ENCODE measurements at regions not wholly inside any gene's neighbourhood (a gene's known extent, or its start where the extent isn't known, plus 50 kb on each side); places are given as distances from the start of the nearest gene placed in this dataset.

DNA sequence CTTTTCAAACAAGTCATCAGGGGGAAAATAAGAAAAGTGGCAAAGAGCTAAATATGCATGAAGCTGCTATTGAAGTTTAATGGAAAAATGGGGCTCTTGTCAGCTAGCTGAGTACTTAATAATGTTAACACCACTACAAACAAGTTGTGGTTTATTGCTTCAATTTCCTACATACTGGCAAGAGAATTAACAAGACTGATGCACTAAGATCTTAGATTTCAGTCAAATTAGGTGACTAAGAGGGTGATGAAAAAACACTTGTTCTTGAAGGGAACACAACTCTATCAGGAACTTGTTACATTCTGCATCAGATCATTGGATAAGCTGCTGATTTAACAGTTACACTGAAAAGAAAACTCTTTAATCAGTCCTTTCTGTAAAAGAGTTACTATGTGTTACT is 234.6 kb upstream of the AFF2 start:
- peak overlapping the region; percentile 43 for H3K27ac ChIP-seq
- no peak overlapping the region for H3K4me3 ChIP-seq (ENCODE audit: low read depth in 1 of 2, low read length in 1 of 2)
- H3K36me3 ChIP-seq = no peaks in the 10 kb centered on the region
- peaks cover 34 to 38% of the 10 kb centered on the region in 2 experiments for H3K4me1 ChIP-seq (ENCODE audit: control insufficient read depth in 1 of 2, insufficient read depth in 1 of 2, low read depth in 1 of 2, low read length in 1 of 2)
- TF ChIP-seq, protein P1, sequence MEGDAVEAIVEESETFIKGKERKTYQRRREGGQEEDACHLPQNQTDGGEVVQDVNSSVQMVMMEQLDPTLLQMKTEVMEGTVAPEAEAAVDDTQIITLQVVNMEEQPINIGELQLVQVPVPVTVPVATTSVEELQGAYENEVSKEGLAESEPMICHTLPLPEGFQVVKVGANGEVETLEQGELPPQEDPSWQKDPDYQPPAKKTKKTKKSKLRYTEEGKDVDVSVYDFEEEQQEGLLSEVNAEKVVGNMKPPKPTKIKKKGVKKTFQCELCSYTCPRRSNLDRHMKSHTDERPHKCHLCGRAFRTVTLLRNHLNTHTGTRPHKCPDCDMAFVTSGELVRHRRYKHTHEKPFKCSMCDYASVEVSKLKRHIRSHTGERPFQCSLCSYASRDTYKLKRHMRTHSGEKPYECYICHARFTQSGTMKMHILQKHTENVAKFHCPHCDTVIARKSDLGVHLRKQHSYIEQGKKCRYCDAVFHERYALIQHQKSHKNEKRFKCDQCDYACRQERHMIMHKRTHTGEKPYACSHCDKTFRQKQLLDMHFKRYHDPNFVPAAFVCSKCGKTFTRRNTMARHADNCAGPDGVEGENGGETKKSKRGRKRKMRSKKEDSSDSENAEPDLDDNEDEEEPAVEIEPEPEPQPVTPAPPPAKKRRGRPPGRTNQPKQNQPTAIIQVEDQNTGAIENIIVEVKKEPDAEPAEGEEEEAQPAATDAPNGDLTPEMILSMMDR (IDR thresholded peaks at IDR 0.05) = no peak
- no peaks in the 10 kb centered on the region for H3K27me3 ChIP-seq
- H3K9me3 ChIP-seq = no peaks in the 10 kb centered on the region

DNA sequence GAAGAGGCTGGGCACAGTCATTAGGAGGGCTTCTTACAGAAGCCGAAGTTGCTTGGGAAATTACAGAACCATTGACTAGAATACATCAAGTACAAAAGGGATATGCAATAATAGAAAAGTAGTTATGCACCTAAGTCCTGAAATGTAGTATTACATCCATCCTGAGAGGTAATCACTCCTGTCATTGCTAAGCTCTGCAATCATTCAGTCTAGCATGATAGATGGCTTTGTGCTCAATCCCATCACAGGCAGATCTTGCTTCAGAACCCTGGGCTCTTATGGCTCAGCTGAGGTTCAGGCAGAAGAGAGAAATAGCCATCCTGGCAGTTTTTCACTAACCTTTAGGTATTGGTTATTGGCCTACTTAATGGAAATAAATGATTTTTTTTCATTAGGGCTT is 231.7 kb upstream of the AFF2 start:
- TF ChIP-seq, protein P1 (IDR thresholded peaks at IDR 0.05) = no peak
- Histone ChIP-seq H3K36me3 (no peaks in the 10 kb centered on the region), H3K4me3 (ENCODE audit: low read depth in 1 of 2, low read length in 1 of 2) (no peak overlapping the region)

DNA sequence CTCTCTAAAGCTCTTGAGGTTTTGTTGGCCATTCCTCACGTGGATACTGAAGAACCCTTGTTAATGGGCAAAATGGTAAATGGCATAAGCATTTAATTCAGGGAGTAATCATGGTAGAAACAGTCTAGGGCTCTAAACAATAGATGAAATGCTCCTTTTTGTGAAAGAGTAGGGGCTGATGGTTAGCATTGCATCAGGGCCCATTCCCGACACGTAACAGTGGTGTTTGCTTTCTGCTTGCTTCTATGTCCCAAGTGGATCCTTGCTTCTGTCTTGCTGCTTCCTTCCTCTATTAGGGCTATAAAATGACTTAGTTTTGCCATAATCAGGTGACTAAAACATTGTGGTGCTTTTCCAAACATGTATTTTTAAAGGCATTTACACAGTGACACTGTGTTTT is 230.9 kb upstream of the AFF2 start:
- H3K36me3 ChIP-seq = no peaks in the 10 kb centered on the region
- H3K4me3 ChIP-seq (ENCODE audit: low read depth in 1 of 2, low read length in 1 of 2) = no peak overlapping the region
- peak overlapping the region; percentile 65 for H3K27ac ChIP-seq
- no peaks in the 10 kb centered on the region for H3K9me3 ChIP-seq
- no peaks in the 10 kb centered on the region for H3K27me3 ChIP-seq
- TF ChIP-seq, protein P1 (IDR thresholded peaks at IDR 0.05) = no peak
- peaks cover 42 to 46% of the 10 kb centered on the region in 2 experiments for H3K4me1 ChIP-seq (ENCODE audit: control insufficient read depth in 1 of 2, insufficient read depth in 1 of 2, low read depth in 1 of 2, low read length in 1 of 2)

More for the DNA sequence above, 231.7 kb upstream of the AFF2 start:
- H3K27me3 ChIP-seq = no peaks in the 10 kb centered on the region
- peaks cover 42 to 46% of the 10 kb centered on the region in 2 experiments for H3K4me1 ChIP-seq (ENCODE audit: control insufficient read depth in 1 of 2, insufficient read depth in 1 of 2, low read depth in 1 of 2, low read length in 1 of 2)
- H3K9me3 ChIP-seq = no peaks in the 10 kb centered on the region
- H3K27ac ChIP-seq = no peak overlapping the region

DNA sequence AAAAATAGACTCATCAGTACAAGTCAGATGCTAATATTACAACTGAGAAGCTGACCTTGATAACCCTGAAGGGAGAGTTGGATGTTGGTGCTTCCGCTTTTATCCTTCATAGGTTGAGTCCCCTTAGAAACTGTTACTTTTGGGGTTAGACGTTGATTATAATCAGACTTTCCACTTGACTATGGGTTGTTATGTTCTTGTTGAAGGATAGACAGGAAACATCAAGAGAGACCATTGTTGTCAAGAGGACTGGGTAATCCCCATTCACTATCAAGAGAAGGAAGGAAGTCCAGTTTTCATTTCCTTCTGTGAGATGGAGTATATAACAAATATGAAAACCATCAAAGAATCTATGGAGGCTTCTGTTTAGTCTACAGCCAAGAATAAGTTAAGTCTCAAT is 229.9 kb upstream of the AFF2 start:
- Histone ChIP-seq H3K27ac (peak overlapping the region; percentile 65), H3K4me1 (ENCODE audit: control insufficient read depth in 1 of 2, insufficient read depth in 1 of 2, low read depth in 1 of 2, low read length in 1 of 2) (peaks cover 40 to 42% of the 10 kb centered on the region in 2 experiments), H3K36me3 (no peaks in the 10 kb centered on the region), H3K27me3 (no peaks in the 10 kb centered on the region), H3K4me3 (ENCODE audit: low read depth in 1 of 2, low read length in 1 of 2) (no peak overlapping the region), H3K9me3 (no peaks in the 10 kb centered on the region)
- TF ChIP-seq, protein P1 (IDR thresholded peaks at IDR 0.05) = no peak

DNA sequence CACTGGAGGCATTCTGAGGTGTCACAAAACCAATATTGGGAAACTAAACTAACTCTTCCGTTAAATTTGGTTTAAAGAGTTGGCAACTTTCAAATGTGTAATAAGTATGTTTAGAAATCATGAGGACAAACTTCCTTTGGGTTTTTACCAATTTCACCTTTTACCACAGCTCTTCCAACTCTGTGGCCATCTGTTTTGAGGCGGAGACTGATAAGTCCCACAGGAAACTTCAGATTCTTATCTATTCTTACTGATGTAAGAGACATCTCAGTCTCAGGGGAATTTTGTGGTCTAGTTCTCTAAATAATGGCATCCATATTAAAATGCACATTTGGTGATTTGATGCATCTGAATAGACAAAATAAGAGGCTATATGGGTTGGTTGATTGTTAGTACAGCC is 229.2 kb upstream of the AFF2 start:
- no peaks in the 10 kb centered on the region for H3K9me3 ChIP-seq
- no peaks in the 10 kb centered on the region for H3K27me3 ChIP-seq
- peak overlapping the region; percentile 65 for H3K27ac ChIP-seq
- H3K4me3 ChIP-seq (ENCODE audit: low read depth in 1 of 2, low read length in 1 of 2) = no peak overlapping the region
- no peaks in the 10 kb centered on the region for H3K36me3 ChIP-seq
- H3K4me1 ChIP-seq (ENCODE audit: control insufficient read depth in 1 of 2, insufficient read depth in 1 of 2, low read depth in 1 of 2, low read length in 1 of 2) = peaks cover 33 to 35% of the 10 kb centered on the region in 2 experiments
- TF ChIP-seq, protein P1 (IDR thresholded peaks at IDR 0.05) = no peak

DNA sequence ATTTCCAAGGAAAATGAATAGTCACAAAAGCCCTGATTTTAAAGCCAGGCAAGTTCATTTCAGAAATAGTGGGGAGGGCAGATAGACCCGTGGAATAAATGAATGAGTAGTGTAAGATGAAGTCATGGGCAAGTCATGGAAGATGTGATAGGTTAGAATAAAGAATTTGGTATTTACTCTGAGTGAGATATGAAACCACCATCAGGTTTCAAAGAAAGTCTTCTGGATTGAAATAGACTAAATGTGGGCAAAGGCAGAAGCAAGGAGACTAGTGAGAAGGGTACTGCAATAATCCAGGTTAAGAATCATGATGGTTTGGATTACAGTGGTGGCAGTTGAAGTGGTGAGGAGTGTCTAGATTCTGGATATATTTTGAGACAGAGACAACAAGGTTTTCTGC is 218.5 kb upstream of the AFF2 start:
- Histone ChIP-seq H3K9me3 (no peaks in the 10 kb centered on the region), H3K36me3 (no peaks in the 10 kb centered on the region), H3K4me1 (ENCODE audit: control insufficient read depth in 1 of 2, insufficient read depth in 1 of 2, low read depth in 1 of 2, low read length in 1 of 2) (peaks cover 45 to 57% of the 10 kb centered on the region in 2 experiments), H3K4me3 (ENCODE audit: low read depth in 1 of 2, low read length in 1 of 2) (no peak overlapping the region), H3K27ac (no peak overlapping the region), H3K27me3 (no peaks in the 10 kb centered on the region)
- TF ChIP-seq, protein P1 (IDR thresholded peaks at IDR 0.05) = no peak
